ENCODE measurements at regions not wholly inside any gene's neighbourhood (a gene's known extent, or its start where the extent isn't known, plus 50 kb on each side); places are given as distances from the start of the nearest gene placed in this dataset.

DNA sequence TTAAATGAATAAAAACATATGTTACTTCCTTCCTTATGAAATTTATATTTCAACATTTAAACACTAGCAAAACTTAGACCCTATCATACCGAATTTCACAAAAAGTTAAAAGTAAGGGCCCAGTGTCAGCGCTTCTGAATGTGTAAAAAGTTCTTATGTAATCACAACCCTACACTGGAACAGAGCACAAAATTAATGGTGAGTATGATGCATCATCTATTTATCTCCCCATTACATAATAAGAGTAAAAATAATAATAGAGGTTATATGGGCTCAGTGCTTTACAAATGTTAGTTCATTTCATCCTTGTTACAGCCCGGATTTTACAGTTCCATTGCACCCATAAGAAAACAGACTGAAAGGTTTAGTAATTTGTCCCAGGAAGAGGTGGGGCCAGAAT, 144.9 kb upstream of the POU3F3 start:
- Histone ChIP-seq H3K27ac (no peak overlapping the region), H3K27me3 (no peaks in the 10 kb centered on the region), H3K4me1 (no peaks in the 10 kb centered on the region), H3K36me3 (no peaks in the 10 kb centered on the region), H3K9me3 (no peaks in the 10 kb centered on the region), H3K4me3 (no peak overlapping the region)
- DNase-seq (no peak), ATAC-seq (no peak)
- intact Hi-C loops (cut with DNase I), result no loop called here
- TF ChIP-seq POLR2A (IDR thresholded peaks at IDR 0.05), result no peak
- TF ChIP-seq, protein P1, sequence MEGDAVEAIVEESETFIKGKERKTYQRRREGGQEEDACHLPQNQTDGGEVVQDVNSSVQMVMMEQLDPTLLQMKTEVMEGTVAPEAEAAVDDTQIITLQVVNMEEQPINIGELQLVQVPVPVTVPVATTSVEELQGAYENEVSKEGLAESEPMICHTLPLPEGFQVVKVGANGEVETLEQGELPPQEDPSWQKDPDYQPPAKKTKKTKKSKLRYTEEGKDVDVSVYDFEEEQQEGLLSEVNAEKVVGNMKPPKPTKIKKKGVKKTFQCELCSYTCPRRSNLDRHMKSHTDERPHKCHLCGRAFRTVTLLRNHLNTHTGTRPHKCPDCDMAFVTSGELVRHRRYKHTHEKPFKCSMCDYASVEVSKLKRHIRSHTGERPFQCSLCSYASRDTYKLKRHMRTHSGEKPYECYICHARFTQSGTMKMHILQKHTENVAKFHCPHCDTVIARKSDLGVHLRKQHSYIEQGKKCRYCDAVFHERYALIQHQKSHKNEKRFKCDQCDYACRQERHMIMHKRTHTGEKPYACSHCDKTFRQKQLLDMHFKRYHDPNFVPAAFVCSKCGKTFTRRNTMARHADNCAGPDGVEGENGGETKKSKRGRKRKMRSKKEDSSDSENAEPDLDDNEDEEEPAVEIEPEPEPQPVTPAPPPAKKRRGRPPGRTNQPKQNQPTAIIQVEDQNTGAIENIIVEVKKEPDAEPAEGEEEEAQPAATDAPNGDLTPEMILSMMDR (IDR thresholded peaks at IDR 0.05), result no peak
- 85 to 89% (median 88%) methylated on average over 3 of the region's 3 CpGs for WGBS, 4 donors

DNA sequence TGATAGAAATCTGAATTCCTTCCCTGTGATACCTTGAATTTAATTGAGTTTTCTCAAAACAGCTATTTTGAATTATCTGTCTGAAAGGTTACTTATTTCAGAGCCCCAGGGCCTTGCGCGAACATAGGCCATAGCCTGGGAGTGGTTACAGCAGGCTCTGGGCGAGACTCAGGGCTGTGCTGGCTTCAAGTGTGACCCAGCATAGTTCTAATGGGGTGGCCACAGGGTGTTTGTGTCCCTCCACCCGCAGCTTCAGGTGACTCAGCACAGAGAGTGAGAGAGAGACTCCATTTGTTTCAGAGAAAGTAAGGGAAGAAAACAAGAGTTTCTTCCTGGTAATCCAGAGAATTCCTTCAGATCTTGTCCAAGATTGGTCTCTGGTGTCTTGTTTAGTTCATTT, 137.9 kb upstream of the POU3F3 start:
- Histone ChIP-seq H3K27ac (no peak overlapping the region), H3K9me3 (no peaks in the 10 kb centered on the region), H3K27me3 (no peaks in the 10 kb centered on the region), H3K4me1 (no peaks in the 10 kb centered on the region), H3K36me3 (no peaks in the 10 kb centered on the region), H3K4me3 (no peak overlapping the region)
- TF ChIP-seq POLR2A (IDR thresholded peaks at IDR 0.05), result no peak
- TF ChIP-seq, protein P1 (IDR thresholded peaks at IDR 0.05), result no peak
- intact Hi-C loops (cut with DNase I), result no loop called here
- no peak for ATAC-seq
- WGBS, 4 donors, result 84 to 89% (median 88%) methylated on average over 4 of the region's 4 CpGs
- no peak for DNase-seq

DNA sequence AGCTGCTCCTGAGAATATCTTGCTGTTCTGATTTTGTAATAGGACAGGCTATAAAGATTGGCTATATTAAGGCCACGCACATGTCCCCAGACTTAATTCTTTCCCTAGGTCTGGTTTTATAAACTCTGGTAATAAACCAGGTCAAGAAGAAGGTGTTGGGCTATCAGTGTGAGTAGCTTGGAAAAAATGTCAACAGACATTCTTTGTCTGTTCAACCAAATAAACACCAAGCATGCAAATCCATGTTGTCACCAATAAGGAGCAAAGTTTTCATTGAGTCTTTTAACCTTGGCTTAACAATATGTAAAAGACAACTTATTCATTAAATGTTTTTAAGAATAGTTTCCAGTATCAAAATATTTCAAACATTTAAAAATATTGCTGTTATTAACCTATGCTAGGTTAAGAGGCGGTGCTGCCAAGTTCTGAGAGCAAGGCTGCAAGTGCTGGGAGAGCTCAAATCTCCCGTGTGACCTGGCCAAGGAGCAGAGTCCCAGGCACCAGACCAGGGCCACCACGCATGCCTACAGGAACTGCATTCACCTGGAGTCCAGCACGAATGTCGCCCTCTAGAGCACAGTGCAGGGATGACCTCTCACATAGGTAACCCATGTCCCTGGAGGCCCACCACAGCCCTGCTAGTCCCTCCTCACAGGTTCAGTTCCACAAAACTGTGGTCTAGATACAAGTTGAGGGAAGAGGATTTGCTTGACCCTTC, 120.5 kb upstream of the POU3F3 start:
- Histone ChIP-seq H3K36me3 (no peaks in the 10 kb centered on the region), H3K27ac (no peak overlapping the region), H3K27me3 (peaks cover 0 to 5% (median 0%) of the 10 kb centered on the region in 9 donors), H3K9me3 (peaks cover 0 to 27% (median 7%) of the 10 kb centered on the region in 12 donors), H3K4me3 (no peak overlapping the region), H3K4me1 (no peaks in the 10 kb centered on the region)
- WGBS, 4 donors, result 55 to 64% (median 59%) methylated on average over 6 of the region's 6 CpGs
- ATAC-seq (no peak), DNase-seq (peak in 1 of 5 donors; percentile 39)
- TF ChIP-seq, protein P1 (IDR thresholded peaks at IDR 0.05), result peak in 9 of 12 donors; percentile 7 to 32 (median 20)
- no peak for TF ChIP-seq POLR2A (IDR thresholded peaks at IDR 0.05)
- intact Hi-C loops (cut with DNase I), result no loop called here

DNA sequence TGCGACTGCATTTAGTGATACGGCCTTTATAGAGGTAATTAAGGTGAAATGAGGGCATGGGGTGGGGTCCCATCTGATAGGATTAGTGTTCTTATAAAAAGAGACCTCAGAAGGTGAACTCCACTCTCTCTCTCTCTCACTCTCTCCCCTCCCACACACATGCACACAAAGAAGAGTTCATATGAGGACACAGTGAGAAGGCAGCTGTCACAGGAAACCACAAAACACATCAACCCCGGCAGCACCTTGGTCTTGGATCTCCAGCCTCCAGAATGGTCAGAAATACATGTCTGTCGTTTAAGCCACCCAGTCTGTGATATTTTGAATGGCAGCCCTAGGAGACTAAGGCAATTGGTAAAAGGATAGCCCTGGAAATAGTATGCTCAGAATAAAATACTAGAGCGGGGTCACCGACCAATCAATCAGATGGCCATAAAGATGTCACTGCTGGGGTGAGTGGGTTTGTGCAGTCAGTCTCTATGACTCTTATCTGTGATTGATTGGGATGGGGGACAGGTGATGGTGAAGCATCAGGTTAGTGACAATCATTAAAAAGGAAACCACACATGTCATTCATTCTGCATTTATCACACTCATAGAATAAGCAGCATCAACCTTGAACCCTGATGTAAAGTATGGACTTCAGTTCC, 118.9 kb upstream of the POU3F3 start:
- 65 to 80% (median 74%) methylated on average over 6 of the region's 6 CpGs for WGBS, 4 donors

More for the DNA sequence above, 118.9 kb upstream of the POU3F3 start:
- H3K27ac ChIP-seq, result no peak overlapping the region
- peaks cover 0 to 5% (median 0%) of the 10 kb centered on the region in 9 donors for H3K27me3 ChIP-seq
- intact Hi-C loops (cut with DNase I), result no loop called here
- peaks cover 0 to 24% (median 7%) of the 10 kb centered on the region in 12 donors for H3K9me3 ChIP-seq
- no peak for ATAC-seq
- no peak overlapping the region for H3K4me3 ChIP-seq
- no peak for DNase-seq
- H3K36me3 ChIP-seq, result no peaks in the 10 kb centered on the region
- no peak for TF ChIP-seq POLR2A (IDR thresholded peaks at IDR 0.05)
- TF ChIP-seq, protein P1 (IDR thresholded peaks at IDR 0.05), result no peak
- H3K4me1 ChIP-seq, result no peaks in the 10 kb centered on the region
